ENCODE measurements at regions not wholly inside any gene's neighbourhood (a gene's known extent, or its start where the extent isn't known, plus 50 kb on each side); places are given as distances from the start of the nearest gene placed in this dataset.

DNA sequence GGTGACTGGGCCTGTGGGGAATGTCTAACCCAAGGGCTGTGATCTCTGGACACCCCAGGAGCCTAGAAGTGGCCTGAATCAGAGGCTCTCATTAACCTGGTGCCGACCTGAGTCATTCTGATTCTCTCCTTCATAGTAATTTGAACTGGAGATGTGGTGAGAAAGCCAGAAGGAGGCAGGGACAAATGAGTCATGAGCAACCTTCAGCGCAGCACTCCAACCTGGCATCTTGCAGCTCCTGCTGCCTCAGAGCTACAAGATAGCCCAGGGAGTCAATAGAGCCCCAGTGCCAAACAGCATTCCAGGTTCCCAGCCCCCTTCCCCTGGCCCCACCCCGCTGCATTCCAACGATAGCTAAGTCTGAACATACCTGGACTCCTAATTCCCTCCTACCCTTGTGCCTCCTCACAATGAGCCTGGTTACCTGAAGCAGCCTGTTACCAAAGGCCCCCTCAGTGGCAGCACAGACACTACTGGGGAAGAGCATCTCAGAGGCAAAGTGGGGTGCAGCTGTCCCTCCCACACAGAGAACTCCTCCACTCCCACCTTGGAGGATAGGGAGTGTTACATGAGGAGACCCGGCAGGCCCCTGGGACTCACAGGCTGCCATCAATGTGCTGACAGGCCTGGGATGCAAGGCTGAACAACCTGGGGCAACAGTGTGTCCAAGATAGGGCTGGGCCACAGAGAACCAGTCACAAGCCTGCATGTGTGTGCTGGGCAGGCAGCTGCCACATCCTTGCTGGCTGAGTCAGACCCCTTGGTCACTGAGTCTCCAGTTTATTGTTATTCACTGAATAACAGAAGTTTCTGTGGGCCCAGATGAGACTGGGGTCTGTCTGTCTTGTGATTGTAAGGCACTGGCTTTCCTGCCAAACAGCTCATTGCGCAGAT lies 76.8 kb upstream of the LEP start:
- no peak for FAIRE-seq

DNA sequence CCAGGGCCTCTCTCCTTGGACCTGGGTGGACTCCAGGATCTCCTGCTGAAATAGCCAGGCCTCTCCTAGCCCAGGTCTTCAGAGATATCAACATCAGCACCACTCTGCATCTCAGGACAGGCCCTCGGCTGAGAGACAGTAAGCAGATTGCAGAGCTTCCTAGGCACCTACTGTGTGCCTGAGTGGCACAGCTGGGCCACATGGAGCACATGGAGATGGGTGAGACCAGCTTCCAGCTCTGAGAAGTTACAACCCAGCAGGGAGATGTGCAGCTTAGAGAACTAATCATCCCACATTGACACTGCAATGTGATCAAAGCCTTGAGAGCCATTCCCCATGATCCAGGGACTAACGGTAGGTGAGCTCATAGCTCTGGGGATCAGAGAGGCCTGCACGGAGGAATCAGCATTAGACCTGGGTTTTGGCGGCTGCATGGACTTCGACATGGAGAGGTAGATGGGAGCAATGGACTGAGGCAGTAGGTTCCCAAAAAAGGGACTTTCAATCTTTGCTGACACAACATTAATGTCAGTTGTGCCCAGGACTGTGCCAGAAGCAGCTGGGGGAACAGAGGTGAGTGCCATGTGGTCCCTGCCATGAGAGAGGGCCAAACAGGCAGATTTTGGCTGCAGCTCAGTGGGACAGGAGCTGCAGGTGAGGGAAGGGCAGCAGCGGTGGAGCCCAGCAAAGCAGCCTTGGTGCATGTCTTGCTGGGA lies 76.0 kb upstream of the LEP start:
- FAIRE-seq (no peak), DNase-seq (ENCODE audit: insufficient read length, low spot score) (no peak)
- no peak for TF ChIP-seq POLR2A (IDR thresholded peaks at IDR 0.05; ENCODE audit: low read depth, low read length)

More for the DNA sequence above, 76.8 kb upstream of the LEP start:
- 0 out of 2 replicates have a peak, but pooled peaks have one; percentile 7 for TF ChIP-seq POLR2A (IDR thresholded peaks at IDR 0.05; ENCODE audit: low read depth, low read length)
- peak; percentile 96 for DNase-seq (ENCODE audit: insufficient read length, low spot score)

DNA sequence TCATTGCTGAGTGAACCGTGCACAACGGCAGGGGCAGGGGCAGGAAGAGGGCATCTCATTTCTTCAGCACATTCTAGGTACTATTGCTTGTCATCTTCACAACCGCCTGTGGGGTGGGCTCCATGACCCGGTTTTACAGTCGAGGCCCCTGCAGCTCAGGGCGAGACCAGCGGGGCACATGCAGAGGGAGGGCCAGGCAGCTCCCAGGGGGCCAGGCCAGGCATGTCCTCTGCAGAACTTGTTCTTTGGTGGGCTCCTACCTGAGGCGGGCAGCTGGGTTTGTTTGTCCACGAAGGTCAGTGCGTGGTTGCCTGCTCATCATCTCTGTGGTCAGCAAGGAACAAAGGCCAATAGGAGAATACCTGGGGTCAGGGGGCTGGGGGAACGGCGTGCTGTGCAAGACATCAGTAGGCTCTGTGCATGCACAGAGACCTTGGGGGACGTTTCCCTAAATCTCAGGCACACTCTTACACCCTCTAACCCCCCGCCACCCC lies 75.1 kb upstream of the LEP start:
- DNase-seq (ENCODE audit: insufficient read length, low spot score) (no peak), FAIRE-seq (no peak)
- TF ChIP-seq POLR2A (IDR thresholded peaks at IDR 0.05; ENCODE audit: low read depth, low read length) = no peak

DNA sequence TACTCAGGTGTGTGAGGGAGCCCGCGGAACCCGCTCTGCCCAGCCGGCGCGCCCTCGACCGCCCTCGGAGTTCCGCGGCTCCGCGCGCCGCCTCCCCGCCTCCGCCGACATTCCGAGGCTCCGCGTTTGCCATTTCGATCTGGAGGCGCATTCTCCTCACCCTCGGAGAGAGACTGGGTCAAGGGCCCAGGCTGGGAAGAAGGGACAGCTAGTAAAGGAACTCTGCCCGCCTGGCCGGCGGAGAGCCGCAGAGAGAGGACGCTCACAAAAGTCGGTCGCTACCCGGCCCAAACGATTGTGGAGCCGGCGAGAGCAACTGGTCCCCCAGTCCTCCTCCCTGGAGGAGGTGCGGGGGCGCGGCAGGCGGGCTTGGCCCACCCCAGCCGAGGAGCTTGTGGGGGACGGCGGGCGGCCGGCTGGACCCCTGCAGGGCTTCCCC lies 74.5 kb upstream of the LEP start:
- no peak for DNase-seq (ENCODE audit: insufficient read length, low spot score)
- TF ChIP-seq POLR2A (IDR thresholded peaks at IDR 0.05; ENCODE audit: low read depth, low read length) = no peak
- FAIRE-seq = no peak

DNA sequence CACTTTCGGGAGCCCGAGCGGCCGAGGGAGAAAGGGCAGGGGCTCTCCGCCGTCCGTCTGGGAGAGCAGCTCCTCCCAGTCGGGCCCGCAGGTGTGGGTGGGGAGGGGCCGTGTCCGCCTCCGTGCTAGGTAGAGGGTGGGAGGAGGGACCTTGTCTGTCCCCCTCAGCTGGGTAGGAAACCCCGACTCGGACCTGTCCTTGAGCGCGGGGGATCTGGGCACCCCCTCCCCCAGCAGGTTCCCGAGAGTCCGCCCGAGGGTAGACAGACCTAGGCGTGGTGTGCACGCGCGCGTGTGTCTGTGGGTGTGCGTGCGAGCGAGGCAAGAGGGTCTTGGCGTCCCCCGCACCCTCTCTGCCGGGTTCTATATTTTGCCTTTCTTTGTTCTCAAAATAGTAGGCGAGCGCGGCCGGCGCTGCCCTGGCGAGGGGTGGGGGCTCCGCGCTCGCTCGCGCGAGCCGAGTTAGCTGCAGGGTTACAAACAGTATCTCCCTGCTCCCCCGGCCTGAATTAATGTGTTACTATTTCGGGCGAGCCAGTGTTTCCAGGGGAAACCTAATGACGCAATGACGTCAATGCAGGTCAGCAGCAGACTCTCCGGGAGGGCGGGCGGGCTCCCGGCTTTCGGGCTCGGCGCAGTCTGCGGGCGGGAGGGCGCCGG lies 73.9 kb upstream of the LEP start:
- FAIRE-seq = no peak
- DNase-seq (ENCODE audit: insufficient read length, low spot score) = peak; percentile 82
- no peak for TF ChIP-seq POLR2A (IDR thresholded peaks at IDR 0.05; ENCODE audit: low read depth, low read length)

DNA sequence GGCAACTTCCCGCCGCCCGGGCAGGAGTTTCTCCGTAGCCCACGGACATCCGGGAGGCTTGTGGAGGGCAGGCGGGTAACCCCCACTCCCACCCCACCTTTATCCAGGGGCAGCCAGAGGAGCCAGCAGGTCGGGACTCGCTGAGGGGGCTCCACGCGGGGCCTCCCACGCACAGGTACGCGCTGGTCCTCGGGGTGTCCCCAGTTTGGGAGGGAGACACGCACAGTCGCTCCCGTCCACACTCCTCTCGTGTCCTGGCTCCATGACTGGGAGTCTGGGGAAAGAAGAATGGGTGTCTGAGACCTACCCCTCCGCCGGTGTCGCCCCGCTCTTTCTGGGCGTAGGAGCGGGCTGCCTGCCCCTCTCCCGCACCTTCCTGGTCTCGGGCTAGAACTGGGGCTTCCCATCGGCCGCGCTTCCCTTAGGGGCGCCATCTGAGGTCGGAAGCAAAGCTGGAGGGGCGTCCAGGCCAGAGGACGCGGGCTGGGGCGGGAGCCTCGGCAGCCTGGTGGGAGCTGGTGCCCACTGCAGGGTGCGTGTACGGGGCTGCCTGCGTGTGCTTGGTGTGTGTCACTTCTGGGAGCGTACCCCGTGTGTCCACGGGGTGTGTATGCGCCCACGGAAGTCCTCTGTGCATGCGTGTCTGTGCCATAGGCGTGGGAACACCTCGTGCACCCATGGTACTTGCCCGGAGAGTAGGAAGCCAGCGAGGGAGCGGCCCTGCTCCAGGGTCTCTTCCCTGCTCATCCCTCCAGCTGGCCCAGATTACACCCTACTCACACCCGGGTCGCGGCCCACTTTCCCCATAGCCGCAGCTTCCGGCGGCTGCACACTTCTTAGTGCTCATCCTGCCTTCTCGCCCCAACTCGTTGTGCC lies 73.0 kb upstream of the LEP start:
- TF ChIP-seq POLR2A (IDR thresholded peaks at IDR 0.05; ENCODE audit: low read depth, low read length) = no peak
- FAIRE-seq (no peak), DNase-seq (ENCODE audit: insufficient read length, low spot score) (no peak)

DNA sequence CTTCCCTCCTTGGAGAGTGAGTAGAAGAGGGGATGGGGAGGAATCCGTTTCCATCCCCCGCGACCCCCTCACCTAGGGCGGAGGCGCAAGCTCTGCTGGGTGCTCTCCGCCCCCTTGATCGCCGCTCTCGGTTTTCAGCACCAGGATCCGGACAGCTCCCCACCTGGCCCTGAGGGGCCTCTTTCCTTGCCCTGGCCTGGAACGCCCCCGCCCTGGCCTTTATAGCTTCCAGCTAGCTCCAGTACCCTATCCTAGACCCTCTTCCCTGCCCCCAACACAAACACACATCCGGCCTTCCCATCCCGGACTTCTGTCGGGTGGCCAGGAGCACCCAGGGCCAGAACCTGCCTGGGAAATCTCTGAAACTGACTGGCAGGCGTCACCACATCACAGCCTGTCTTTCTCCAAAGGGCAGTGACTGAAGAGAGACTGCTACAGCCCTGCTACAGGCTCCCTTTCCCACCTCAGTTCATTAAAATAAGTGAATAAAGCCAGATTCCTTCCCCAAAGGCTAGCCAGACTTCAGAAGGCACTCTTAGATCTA lies 72.3 kb upstream of the LEP start:
- no peak for FAIRE-seq
- no peak for TF ChIP-seq POLR2A (IDR thresholded peaks at IDR 0.05; ENCODE audit: low read depth, low read length)
- no peak for DNase-seq (ENCODE audit: insufficient read length, low spot score)

DNA sequence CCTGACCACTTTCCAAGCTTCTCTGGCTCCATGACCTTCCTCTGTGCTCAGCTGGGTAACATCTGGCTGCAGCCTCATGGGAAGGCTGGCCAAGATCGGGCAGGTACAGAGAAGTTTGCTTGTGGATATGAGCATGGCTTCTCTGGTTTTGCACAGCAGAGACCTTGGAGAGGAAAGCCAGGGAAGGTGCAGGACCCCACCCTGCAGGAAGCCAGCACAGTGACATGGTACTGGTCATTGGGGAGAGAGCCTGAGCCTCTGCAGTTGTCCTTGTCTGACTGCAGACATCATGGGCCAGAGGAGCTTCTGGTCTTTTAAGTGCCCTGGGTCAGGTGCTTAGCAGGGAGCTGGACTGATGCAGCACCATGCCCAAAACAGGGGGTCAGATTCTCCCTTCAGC lies 70.6 kb upstream of the LEP start:
- DNase-seq (ENCODE audit: insufficient read length, low spot score) = no peak
- no peak for FAIRE-seq
- TF ChIP-seq POLR2A (IDR thresholded peaks at IDR 0.05; ENCODE audit: low read depth, low read length) = no peak

DNA sequence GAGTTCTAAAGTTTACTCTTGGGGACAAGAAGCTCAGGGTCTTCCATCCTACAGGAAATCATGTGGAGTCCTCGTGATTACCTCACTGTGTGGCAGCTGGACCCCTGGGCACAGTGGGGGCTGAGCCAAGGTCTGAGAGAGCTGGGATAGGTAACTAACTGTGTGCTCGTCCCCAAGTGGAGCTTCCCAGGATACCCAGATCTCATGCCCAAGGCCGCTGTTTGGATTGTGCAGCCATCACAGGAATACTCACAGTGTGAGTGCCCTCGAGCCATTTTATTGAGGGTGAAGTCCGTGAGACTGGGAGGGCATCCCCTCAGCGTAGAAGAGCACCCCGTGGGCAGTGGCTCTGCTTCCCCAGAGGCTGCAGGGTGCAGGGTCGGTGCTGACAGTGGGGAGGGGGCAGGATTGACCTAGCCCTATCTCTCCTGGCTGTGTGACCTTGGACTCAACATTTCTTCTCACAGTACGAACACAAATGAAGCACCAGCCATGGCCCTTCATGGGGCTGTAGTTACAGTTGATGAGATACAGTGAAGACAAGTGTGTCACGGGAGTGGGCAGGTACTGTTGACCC lies 69.6 kb upstream of the LEP start:
- no peak for DNase-seq (ENCODE audit: insufficient read length, low spot score)
- TF ChIP-seq POLR2A (IDR thresholded peaks at IDR 0.05; ENCODE audit: low read depth, low read length) = no peak
- no peak for FAIRE-seq

DNA sequence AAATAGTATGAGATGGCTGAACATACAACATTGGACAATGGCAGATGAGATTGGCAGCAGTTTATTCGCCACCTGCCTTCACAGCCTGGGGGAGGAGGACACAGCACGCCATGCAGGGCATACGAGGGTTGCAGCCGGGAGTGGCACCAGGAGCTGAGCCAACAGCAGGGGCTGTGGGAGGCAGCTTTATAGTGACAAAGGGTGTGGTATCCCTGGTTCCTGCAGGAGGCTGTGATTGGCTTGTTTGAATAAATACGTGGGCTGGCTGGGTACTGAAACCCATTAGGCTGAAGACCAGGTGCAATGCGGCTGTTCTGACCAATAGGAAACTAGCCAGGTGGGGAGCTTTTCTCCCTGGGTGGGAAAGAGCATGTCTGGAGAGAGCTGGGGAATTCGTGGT lies 68.9 kb upstream of the LEP start:
- DNase-seq (ENCODE audit: insufficient read length, low spot score) = no peak
- no peak for FAIRE-seq

DNA sequence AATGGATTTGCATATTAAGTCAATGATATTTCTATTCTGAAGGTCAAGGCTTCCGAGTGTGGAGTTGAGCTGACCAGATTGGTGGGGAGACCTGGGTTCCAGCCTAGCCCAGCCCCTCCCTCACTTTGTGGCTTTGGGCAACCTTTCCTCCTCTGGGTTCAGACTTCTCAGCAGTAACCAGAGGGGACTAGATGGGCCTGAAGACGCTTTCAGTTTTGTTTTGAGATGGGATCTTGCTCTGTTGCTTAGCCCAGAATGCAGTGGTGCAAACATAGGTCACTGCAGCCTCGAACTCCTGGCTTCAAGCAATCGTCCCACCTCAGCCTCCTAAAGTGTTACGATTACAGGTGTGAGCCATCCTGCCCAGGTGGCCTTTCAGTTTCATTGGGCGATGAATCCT lies 68.1 kb upstream of the LEP start:
- no peak for FAIRE-seq
- TF ChIP-seq POLR2A (IDR thresholded peaks at IDR 0.05; ENCODE audit: low read depth, low read length) = no peak
- no peak for DNase-seq (ENCODE audit: insufficient read length, low spot score)

More for the DNA sequence above, 68.9 kb upstream of the LEP start:
- no peak for TF ChIP-seq POLR2A (IDR thresholded peaks at IDR 0.05; ENCODE audit: low read depth, low read length)

DNA sequence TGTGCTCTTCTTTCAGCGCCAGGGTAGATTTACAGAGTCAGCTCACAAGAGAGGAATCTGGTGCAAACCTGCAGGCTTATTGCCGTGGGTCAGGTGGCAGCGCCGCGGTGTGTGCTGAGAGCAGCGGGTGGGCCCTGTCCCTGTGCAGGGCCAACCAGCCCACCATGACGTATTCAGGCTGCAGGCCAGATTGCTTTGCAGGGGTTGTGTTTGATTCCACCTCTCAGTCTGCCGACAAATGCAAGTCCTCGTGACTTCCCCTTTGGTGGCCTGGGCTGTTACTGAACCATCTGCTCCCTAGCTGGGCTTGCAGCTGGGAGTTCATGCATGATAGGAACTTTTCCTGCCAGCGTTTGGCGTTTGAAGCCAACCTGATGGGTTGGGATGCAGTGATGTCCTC lies 66.7 kb upstream of the LEP start:
- TF ChIP-seq POLR2A (IDR thresholded peaks at IDR 0.05; ENCODE audit: low read depth, low read length) = no peak
- DNase-seq (ENCODE audit: insufficient read length, low spot score) (no peak), FAIRE-seq (no peak)

DNA sequence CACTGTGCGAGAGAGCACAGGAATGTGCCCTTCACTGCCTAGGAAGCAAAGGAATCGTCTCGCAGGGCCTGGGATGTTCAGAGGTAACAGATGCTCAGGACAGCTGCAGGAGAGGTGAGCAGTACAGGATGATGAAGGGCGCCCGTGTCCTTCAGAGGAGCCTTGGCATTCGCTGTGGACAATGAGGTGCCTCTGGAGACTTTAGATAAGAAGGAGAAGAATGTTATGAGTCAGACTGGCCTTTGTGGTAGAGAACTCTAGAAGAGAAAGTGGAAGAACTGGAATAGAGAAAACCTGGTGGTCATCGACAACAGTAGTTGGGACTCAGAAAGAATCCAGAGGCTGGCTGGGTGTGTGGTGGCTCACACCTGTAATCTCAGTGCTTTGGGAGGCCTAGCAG lies 64.4 kb upstream of the LEP start:
- TF ChIP-seq POLR2A (IDR thresholded peaks at IDR 0.05; ENCODE audit: low read depth, low read length) = no peak
- no peak for FAIRE-seq
- no peak for DNase-seq (ENCODE audit: insufficient read length, low spot score)

Measured in H54 (cell line).